Activated CD8-positive, alpha-beta T cell treated with anti-CD3 and anti-CD28 coated beads for 36 hours (primary cell): ENCODE measurements at regions not wholly inside any gene's neighbourhood (a gene's known extent, or its start where the extent isn't known, plus 50 kb on each side); places are given as distances from the start of the nearest gene placed in this dataset.

Source experiments
- ATAC-seq: fragments of 200-7000 bp; cut with Tn5 transposase; one replicate; pipeline ENCODE4 v1.10.0; 2021; ENCODE audit warnings: mild to moderate bottlenecking, moderate library complexity
- CTCF ChIA-PET: fragments of 350-600 bp; sonication (Branson Sonifier 250); formaldehyde crosslinking; loops from one replicate; lab custom pipeline; 2021; ENCODE audit warnings: antibody characterized with exemption; lab: Charles Lee
- POLR2A ChIA-PET: fragments of 350-600 bp; sonication (Branson Sonifier 250); formaldehyde crosslinking; loops from one replicate; lab custom pipeline; 2021; ENCODE audit warnings: antibody characterized with exemption; lab: Charles Lee
- DNase-seq: peaks from one replicate; pipeline ENCODE4 v3.0.0-alpha.2; 2020
- H3K27ac Mint-ChIP-seq: one replicate; pipeline ENCODE4 v1.8.0; 2021; ENCODE audit warnings: mild to moderate bottlenecking, mixed read lengths
- H3K27me3 Mint-ChIP-seq: one replicate; pipeline ENCODE4 v1.8.0; 2021; ENCODE audit warnings: mixed read lengths
- H3K36me3 Mint-ChIP-seq: one replicate; pipeline ENCODE4 v1.8.0; 2021; ENCODE audit warnings: low read depth, mixed read lengths
- H3K4me1 Mint-ChIP-seq: one replicate; pipeline ENCODE4 v1.8.0; 2021; ENCODE audit warnings: low read depth, mixed read lengths
- H3K4me3 Mint-ChIP-seq: one replicate; pipeline ENCODE4 v1.8.0; 2021; ENCODE audit warnings: mild to moderate bottlenecking, moderate library complexity, mixed read lengths
- H3K9me3 Mint-ChIP-seq: one replicate; pipeline ENCODE4 v1.8.0; 2021; ENCODE audit warnings: mixed read lengths
- CTCF ChIP-seq: fragments of 200-600 bp; IDR thresholded peaks from one replicate; pipeline ENCODE4 v1.8.0; 2022; ENCODE audit warnings: antibody characterized with exemption, mild to moderate bottlenecking
- intact Hi-C: fragments of 100-400 bp; cut with micrococcal nuclease; formaldehyde crosslinking; loops from one replicate; pipeline ENCODE4 v1.10.0; 2022

- ATAC-seq, result no peak
- Mint-ChIP-seq H3K4me1 (no peaks in the 10 kb centered on the region), H3K4me3 (no peak overlapping the region), H3K36me3 (no peaks in the 10 kb centered on the region), H3K27me3 (no peaks in the 10 kb centered on the region), H3K27ac (no peak overlapping the region), H3K9me3 (peaks cover 8% of the 10 kb centered on the region)
- ChIA-PET POLR2A (no interaction called here), CTCF (no interaction called here)
- no peak for DNase-seq
- intact Hi-C loops, result no loop called here
- TF ChIP-seq CTCF, result no peak
Observed at GRCh38 chr1:188762166-188762743, 1715.4 kb downstream of the BRINP3 start.

DNA sequence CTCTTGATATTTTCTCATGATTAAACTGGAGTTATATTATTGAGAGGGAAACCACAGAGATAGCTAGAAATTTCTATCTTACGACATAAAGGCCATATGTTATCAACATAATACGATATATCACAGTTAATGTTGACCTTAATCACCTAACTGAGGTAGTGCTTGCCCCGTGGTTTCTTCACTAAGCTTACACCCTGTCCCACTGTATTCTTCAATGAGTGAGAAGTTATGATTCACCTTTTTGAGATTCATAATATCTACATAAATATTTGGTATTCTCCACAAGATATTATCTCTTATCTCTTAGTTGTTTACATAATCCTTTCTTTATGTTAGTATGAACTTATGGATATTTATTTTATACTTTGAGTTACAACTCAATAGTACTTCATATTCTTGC, 1714.1 kb downstream of the BRINP3 start:
- no peak overlapping the region for H3K4me3 Mint-ChIP-seq
- TF ChIP-seq CTCF, result no peak
- H3K9me3 Mint-ChIP-seq, result peaks cover 12% of the 10 kb centered on the region
- no peaks in the 10 kb centered on the region for H3K36me3 Mint-ChIP-seq
- POLR2A ChIA-PET, result no interaction called here
- ATAC-seq, result no peak
- no peak overlapping the region for H3K27ac Mint-ChIP-seq
- no peaks in the 10 kb centered on the region for H3K4me1 Mint-ChIP-seq
- DNase-seq, result no peak
- CTCF ChIA-PET, result no interaction called here
- intact Hi-C loops, result no loop called here
- H3K27me3 Mint-ChIP-seq, result no peaks in the 10 kb centered on the region

DNA sequence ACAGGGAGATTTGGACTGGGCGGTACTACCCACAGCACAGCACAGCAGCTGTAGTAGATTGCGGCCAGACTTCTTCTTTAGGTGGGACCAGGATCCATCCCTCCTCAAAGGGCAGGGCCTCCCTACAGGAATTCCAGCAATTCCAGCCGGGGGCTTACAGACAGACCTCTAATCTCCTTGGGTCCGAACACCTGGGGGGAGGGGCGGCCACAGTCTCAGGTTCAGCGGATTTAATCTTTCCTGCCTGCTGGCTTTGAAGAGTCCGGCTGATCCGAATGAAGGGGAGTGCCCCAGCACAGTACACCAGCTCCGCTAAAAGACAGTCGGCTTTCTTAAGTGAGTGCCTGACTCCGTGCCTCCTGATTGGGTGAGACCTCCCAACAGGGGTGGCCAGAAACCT, 1708.5 kb downstream of the BRINP3 start:
- no peaks in the 10 kb centered on the region for H3K27me3 Mint-ChIP-seq
- CTCF ChIA-PET, result no interaction called here
- POLR2A ChIA-PET, result no interaction called here
- no peak for TF ChIP-seq CTCF
- peaks cover 24% of the 10 kb centered on the region for H3K9me3 Mint-ChIP-seq
- DNase-seq, result no peak
- H3K36me3 Mint-ChIP-seq, result no peaks in the 10 kb centered on the region
- no peak for ATAC-seq
- no peaks in the 10 kb centered on the region for H3K4me1 Mint-ChIP-seq
- intact Hi-C loops, result no loop called here
- H3K27ac Mint-ChIP-seq, result no peak overlapping the region
- H3K4me3 Mint-ChIP-seq, result no peak overlapping the region

- POLR2A ChIA-PET, result no interaction called here
- no peaks in the 10 kb centered on the region for H3K4me1 Mint-ChIP-seq
Observed at GRCh38 chr1:188769936-188770335, 1707.7 kb downstream of the BRINP3 start.

GRCh38 chr1:188778578-188778977, 1699.1 kb downstream of the BRINP3 start:
- ChIA-PET POLR2A (no interaction called here), CTCF (no interaction called here)
- no peak overlapping the region for H3K4me3 Mint-ChIP-seq
- DNase-seq (no peak), ATAC-seq (no peak)
- H3K9me3 Mint-ChIP-seq, result peaks cover 15% of the 10 kb centered on the region
- no peak for TF ChIP-seq CTCF
- H3K27me3 Mint-ChIP-seq, result no peaks in the 10 kb centered on the region
- H3K27ac Mint-ChIP-seq, result no peak overlapping the region
- intact Hi-C loops, result no loop called here
- H3K36me3 Mint-ChIP-seq, result no peaks in the 10 kb centered on the region
- no peaks in the 10 kb centered on the region for H3K4me1 Mint-ChIP-seq

More at GRCh38 chr1:188769936-188770335, 1707.7 kb downstream of the BRINP3 start:
- intact Hi-C loops, result no loop called here
- Mint-ChIP-seq H3K36me3 (no peaks in the 10 kb centered on the region), H3K9me3 (peaks cover 25% of the 10 kb centered on the region), H3K4me3 (no peak overlapping the region), H3K27ac (no peak overlapping the region), H3K27me3 (no peaks in the 10 kb centered on the region)
- DNase-seq (no peak), ATAC-seq (no peak)
- CTCF ChIA-PET, result no interaction called here
- no peak for TF ChIP-seq CTCF
